Hematopoietic multipotent progenitor cell treated with erythropoietin and hydrocortisone succinate and interleukin-3 and kit ligand, for 8 days (in vitro differentiated cells): ENCODE measurements at regions not wholly inside any gene's neighbourhood (a gene's known extent, or its start where the extent isn't known, plus 50 kb on each side); places are given as distances from the start of the nearest gene placed in this dataset.

Experiments
- DNase-seq: peaks from one replicate; pipeline ENCODE4 v3.0.0-alpha.2; 2015

DNA sequence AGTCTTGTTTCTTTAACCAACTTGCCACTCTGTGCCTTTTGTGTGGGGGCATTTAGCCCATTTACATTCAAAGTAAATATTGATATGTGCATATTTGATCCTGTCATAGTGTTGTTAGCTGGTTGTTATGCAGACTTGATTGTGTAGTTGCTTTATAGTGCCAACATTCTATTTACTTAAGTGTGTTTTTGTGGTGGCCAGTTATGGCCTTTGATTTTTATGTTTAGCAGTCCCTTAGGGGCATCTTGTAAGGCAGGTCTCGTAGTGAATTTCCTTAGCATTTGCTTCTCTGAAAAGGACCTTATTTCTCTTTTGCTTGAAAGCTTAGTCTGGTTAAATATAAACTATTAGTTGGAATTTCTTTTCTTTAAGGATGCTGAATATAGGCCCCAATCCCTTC is 282.8 kb upstream of the NECTIN3 start:
- DNase-seq, result no peak

DNA sequence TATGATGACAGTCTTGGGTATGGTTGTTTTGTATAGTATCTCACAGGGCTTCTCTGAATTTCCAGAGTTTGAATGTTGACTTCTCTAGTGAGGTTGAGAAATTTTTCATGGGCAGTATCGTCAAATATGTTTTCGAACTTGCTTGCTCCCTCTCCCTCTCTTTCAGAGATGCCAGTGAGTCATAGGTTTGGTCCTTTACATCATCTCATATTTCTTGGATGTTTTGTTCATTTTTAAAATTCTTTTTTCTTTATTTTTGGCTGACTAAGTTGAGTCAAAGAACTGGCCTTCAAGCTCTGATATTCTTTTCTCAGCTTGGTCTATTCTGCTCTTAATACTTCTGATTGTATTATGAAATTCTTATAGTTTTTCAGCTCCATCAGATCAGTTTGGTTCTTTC is 282.3 kb upstream of the NECTIN3 start:
- no peak for DNase-seq

DNA sequence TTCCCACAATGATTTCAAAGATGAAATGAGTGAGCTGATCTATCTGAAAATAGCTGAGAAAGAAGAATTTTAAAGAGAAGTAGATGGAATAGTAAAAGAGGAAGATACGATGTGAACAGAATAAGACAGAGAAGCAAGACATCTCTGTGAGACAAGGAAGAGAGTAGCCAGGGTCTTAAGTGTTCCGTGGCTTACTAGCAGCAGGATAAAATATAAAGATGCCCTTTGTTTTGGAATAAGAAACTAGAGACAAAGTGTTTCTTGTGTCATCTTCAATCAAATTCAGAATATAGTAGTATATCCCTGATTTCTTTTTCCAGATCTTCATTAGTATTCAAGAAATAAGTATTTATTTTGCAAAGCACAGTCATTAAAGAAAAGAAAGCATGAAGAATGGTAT is 281.0 kb upstream of the NECTIN3 start:
- DNase-seq, result no peak

DNA sequence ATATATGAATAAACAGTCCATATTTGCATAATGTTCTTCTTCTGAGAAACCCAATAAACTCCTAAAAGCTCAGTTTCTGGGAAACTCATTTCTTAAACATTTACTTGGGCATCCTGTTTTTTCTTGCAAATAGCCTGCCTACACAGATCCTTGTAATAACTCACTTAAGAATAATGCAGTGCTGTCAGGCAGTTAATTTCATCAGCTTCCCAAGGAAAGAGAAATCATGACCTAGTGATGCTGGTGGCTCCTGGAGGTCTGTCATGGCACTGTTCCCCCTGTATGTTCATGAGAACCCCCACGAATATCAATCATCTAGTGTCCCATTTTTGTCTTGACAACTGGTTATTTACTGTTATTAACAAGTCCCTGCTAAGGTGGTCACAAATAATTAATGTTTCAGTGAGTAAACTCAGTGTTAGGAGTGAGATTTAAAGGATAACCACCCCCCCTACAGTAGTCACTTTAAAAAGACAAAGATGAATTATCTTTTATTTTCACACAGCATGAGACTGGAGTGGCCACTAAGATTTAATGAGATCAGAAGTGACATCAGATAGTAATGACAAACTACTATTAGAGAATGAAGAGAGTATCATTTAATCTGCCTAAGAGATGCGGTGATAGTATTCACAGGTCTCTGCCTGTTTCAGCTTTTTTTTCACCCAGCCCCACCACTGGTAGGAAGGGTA is 279.5 kb upstream of the NECTIN3 start:
- no peak for DNase-seq

DNA sequence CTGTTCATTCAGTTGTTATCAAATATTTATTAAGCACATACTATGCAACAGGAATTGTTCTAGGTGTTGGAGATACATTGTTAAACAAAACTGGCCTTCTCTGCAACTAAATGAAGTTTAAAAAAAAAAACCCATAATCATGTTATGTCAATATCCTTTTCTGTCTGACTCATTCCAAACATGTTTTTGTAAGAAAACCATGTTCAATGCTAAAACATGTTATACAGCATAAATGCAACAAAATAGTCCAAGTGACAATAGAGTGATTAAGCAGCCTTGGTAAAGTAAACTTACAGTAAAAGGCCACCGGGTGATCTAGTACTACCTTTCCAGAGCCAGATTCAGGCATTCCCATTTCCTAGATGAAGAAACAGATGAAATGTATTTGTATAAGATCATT is 278.0 kb upstream of the NECTIN3 start:
- DNase-seq, result no peak

DNA sequence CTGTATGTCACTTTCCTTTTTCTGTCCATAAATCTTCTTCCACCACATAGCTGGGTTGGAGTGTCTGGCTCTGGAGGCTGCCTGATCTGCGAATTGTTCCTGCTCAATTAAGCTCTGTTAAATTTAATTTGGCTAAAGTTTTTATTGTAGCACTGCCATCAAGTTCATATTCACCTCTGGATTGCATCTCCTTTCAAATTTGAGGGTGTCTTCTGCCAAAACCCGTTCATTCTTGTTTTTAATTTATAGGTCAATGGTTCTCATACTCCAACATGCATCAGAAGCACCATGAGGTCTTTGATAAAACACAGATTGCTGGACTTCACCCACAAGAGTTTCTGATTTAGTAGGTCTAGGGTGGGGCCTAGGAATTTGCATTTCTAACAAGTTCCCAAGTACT is 276.5 kb upstream of the NECTIN3 start:
- DNase-seq, result no peak

DNA sequence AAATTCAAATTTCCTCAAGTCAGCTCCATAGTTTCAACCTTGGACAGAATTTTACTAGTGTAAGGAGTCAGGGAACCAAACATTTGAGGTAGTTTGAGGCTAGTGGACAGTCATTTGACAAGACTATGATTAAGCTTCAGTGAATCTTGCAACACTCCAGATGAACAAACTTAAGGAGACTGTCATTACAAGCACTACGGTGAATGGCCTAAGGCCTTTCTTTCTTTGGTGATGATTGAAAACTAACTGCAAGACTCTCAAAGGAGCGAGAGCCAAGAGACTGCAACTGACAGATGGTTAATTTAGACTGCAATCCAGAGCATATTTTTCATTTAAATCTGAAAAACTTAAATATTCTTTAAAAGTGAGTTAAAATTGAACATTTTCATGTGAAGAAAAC is 272.3 kb upstream of the NECTIN3 start:
- DNase-seq, result no peak

DNA sequence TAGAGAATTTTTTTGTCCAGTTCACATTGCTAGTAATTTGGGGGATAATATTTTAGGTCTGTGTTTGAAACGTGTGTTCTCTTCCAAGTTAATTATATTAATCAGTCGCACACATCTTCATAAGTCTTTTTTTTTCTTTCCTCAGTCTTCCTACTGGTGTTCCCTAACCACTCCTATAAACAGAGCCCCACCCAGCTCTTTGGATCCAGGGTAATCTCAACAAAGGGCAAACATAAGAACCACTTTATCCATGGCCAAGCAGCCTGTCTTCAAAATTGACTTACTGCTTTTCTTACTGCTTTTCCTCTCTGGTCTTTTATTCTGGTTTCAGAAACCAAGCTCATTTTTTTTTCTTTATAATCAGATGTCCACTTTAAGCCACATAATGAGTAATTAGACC is 266.8 kb upstream of the NECTIN3 start:
- no peak for DNase-seq

DNA sequence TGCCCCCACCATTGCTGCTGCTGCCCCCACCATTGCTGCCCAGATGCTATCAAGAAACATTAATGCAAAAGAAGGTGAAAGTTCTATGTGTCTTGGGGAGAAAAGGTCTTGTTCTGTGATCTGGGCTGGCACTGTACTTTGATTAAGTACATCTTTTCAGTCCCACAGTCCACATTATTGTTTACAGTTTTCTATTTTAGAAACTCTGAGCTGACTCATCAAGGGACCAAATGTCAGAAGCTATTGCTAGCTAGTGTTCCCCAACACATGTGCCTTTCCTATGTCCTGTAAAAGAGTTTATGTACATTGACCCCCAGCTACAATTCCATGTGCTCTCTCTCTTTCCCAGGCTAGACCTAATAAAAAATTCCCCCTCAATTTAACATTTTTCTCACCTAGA is 264.7 kb upstream of the NECTIN3 start:
- DNase-seq, result no peak

DNA sequence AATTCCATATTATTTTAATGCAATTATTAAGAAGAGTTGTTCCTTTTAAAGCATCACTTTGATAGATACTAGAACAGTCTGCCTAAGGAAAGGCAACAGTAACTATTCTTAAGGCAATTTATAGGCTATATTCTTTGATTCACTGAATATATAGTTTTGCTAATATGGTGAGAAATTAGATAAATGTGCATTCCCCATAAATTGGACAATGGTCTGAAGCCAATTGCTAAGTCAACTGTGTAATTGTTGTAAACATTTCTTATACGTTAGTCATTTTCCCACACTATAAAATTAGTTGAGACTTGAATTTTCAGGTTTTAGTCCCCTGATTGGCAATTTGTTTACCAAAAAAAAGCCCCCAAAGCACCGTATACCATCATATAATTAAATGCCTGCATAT is 263.0 kb upstream of the NECTIN3 start:
- no peak for DNase-seq

DNA sequence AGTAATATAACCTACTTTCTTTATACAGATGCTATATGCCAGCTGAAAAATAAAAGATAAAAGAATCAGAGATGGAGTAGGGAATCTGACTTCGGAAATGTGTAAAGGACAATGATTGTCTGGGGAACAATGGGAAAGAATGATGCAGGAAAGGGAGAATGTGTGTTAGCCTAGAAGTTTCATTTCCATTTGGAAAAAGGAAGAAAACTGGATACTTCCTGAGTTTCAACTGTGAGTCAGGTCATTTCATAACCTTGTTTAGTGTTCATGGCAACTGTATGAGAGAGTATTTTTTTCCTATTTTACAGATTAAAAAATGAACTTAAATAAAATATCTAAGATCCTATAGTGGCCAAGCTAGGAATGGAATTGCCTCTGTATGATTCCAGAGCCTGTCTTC is 261.3 kb upstream of the NECTIN3 start:
- DNase-seq, result no peak

DNA sequence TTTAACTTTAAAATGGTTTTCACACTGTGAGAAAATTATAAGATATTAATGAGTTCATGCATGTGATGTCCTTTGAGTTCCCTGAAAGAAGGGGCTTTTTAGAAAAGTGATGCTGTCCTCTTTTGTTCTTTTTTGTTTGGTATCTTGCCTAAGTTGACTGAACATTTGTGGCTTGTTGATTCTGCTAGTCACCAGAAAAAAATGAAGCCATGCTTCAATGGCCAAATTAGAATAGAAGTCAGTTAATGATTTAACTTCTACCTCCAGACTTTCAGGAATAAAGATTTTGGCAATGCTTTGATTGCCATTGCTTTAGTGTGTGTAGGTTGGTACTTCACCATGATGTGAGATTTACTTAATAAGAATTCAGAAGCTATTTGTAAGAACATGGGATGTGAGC is 260.6 kb upstream of the NECTIN3 start:
- no peak for DNase-seq

DNA sequence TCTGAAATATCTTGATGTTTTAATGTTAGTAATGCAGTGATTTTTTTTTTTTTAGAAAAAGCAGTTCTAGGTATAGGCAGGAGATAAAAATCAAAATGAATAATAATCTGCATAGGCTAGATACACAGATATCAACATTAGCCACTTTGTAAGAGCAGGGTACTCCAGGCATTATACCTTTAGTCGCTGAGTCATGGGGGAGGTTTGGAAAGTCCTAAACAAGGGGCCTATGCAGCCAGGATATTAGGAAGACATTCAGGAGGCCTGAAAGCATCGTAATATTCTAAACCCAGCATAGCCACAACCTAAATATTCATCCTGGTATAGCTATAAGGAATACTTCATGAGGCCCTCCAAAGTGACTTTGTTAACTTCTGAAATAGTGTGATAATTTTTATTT is 258.1 kb upstream of the NECTIN3 start:
- DNase-seq, result no peak

DNA sequence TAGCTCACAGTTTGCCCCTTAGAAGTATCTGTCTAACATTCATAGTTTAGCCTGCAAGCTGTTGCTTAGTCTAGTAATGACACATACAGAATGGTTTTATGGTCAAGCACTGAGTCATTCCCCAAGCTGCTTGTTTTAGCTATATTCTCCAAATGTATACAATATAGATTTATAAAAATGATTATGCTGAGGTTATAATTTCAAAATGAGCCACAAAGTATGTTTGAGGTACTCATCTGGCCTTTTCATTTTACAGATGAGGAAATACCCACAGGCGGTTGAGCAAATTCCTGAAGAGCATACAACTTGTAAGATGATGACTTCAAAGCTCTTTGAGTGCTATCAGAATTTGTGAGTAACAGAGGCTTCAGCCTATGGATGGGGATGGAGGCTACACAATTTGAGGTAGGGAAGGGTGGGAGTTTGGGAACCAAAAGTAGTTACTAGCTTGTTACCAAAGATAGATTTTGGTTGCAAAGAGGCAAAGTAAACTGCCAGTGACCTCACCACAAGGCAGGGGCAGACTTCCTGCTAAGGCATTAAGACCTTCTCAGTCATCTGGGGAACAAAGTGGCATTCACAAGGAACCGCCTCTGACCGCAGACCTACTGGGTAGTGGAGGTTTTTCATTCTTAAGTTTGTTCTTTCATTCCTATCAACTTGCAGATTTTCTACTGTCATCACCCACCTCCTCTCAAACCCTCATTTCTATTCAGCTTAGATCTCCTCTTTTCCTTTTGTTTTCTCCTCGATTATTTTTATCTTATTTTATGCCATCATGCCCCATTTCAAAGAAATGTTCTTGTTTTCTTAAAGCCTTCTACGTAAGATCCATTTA is 257.2 kb upstream of the NECTIN3 start:
- DNase-seq, result no peak

DNA sequence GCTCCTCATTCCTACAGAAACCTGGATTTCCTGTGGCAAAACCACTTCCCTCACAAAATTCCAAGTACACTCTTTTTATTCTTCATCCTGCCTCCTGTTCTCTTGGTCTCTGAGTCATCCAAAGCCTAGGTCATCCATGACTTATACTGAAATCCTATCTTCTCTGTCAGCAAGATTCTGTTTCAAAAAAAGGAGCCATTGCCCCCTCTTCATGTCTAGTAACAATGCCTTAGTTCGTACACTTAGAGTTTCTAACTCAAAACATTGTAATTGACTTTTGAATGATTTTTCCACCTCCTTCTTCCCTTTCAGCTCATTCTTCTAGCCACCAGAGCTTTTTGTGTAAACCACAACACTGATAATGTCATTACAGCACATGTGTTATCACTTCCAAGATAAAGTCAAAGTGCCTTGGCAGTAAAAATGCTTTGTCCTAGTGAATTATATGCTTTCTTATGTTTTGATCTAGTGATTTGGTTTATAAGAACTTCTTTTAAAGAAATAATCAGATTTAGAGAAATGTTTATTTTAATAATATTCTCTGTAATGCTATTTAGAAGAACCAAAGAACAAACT is 256.5 kb upstream of the NECTIN3 start:
- DNase-seq, result no peak

DNA sequence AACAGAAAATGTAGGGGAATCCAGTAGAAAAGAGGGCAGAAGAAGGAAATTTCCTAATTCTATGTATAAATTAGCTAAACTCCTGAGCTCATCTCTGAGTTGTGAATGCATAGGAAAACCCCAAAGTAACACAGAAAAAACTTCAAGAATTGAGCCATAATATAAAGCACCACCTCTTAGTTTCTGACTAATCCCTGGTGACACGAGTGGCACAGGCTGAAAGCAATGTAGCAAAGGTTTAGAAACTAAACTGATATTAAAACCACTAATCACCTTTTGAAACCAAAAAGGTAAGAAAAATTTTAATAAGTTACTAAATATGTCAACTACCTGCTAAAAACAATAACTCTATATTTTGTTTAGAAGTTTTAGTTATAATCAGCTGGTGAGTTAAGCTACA is 255.6 kb upstream of the NECTIN3 start:
- no peak for DNase-seq

DNA sequence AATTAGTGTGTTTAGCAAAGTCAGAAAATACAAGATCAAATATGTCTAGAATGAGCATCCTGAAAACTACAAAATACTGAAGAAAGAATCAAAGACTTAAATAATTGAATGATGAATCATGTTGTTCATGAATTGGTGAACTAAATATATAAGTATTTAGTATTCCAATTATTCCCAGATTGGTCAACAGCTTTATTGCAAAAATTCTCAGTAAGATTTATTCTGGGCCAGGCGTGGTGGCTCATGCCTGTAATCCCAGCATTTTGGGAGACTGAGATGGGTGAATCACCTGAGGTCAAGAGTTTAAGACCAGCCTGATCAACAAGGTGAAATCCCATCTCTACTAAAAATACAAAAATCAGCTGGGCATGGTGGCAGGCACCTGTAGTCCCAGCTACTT is 250.0 kb upstream of the NECTIN3 start:
- no peak for DNase-seq

DNA sequence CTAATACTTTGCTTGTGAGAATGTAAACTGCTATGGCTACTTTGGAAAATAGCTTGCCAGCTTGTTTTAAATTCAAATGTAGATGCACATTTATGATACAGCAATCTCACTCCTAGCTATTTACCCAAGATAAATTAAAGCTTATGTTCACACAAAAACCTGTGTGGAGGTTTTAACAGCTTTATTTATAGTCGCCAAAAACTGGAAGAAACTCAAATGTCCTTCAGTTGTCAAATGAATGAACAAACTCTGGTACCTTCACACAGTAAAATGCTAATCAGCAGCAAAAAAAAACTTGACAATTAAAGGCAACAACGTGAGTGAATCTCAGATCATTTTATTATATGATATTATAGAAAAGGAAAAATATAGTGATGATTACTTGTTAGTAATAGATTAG is 248.6 kb upstream of the NECTIN3 start:
- DNase-seq, result no peak

DNA sequence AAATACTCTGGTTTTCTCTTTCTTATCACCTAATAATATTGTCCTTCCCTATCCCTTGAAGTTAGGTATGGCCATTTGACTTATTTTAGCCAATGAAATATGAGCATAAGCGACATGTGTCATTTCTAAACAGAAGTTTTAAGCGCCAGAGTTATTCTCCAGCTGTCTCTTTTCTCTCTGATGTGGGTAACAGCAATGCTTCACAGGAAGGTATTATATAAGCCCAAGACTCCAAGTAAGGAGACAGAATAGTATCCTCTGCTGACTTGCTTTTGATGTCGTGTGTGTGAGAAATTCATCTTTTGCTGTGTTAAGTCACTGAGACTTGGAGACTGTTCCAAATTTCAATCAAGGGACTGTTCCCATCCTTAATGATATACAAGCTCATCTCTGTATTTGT is 224.6 kb upstream of the NECTIN3 start:
- no peak for DNase-seq

DNA sequence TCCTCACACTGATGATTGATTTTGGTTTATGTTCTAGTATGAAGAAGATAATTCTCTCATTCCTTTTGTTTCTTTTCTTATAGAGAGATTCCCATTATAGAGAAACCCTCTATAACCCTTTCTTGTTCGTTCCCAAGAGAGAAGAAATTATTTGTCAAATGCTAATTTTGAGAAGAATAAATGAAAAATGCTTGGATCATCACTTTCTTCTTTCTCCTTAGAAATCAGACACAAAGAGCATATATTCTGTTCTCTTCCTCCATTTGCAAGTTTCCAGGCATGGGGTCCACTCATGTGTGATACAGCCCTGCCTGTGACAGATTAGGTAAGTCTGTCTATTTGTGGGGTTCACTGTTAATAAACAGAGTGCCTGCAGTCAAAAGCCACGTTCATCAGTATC is 222.6 kb upstream of the NECTIN3 start:
- DNase-seq, result no peak

DNA sequence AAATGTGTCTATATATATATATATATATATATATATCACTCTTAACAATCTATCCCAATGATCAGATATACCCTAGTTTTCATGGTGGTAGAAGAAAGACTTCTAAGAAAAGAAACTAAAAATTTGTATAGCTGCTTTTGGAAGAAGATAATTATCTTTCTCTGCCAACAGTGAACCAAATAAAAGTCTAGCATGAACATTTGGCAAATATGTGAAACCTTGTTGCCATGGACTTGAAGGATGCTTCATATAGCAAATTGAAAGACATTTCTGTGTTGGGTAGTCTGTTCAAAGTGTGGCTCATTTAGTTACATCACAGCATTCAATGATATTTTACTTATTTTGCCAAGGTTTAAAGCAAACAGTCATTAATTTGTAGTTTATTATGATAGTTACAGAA is 219.9 kb upstream of the NECTIN3 start:
- no peak for DNase-seq

DNA sequence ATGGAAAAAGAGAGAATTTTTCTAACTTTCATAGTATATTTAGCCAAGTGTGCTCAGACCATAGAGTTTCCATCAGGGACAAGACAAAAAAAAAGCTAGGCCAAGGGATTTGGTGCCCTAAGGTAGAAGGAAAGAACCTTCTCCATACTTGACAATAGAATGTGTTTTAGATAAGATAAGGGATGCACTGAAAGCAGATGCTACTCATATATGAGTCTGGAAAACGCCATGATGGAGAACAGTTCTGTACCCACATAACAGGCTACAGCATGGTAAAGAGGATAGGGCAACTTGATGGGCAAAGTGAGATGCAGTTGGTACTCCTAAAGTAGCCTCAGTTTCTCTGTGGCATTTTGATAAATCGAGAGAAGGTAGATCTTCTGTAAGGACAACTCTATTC is 216.4 kb upstream of the NECTIN3 start:
- DNase-seq, result no peak

DNA sequence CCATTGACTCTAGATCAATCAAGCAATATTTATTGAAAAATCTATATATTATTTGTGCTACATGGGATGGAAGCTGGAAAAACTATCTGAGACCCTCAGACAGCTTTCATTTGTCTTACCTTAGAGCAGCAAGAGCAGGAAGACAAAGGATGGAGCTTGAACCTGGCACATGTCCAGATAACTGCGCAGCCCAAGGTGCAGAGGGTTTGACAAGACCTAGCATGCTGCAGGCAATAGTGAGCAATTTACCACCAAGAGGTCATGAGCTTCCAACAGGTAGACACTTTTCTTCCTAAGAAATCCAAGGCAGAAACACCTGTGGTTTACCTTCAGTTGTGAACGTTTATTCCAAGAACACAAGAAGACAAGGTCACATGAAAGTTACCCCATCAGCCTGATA is 214.7 kb upstream of the NECTIN3 start:
- no peak for DNase-seq

DNA sequence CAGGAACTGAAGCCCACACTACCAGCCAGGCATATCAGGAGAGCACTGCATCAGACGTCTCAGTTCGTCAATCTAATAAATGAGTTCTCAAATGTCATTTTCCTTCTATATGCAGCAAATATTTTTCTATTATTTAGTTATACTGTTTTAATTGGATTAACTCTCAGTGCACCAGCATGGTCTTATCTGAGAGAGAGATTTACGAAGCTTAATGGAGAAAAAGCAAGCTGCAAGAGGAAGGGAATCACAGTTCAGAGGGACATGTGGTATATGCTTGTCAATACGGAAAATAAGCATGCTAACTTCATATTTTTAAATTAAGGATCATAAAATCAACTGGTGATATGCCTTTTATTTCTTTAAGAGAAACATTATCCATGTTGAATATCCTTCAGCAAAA is 213.1 kb upstream of the NECTIN3 start:
- no peak for DNase-seq

DNA sequence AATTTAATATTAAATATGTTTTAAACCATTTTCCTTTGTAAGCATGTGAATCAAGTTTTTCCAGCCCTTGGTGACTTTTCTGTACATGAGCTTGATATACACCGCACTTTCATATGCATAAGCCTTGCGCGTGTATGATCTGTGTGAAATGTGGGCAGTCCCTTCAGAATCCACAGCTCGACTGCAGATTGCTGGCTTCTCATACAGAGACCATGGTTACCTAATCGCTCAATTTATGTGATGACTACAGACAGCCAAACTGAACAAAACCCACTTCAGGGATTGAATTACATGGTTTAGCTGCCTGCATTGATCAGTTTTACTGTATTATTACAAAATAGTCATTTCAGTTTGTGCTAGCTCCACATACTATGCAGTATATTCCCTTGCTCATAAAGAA is 212.3 kb upstream of the NECTIN3 start:
- DNase-seq, result no peak
